T-cell (primary cell): ENCODE measurements at regions not wholly inside any gene's neighbourhood (a gene's known extent, or its start where the extent isn't known, plus 50 kb on each side); places are given as distances from the start of the nearest gene placed in this dataset.

Experiments
- ATAC-seq, 4 experiments: fragments of 200-7000 bp in 3 of 4; fragments of 150-1000 bp in 1 of 4; cut with Tn5 transposase; replicated peaks in 1 of 4; 1 replicate in 3 of 4; 2 replicates in 1 of 4; pipeline ENCODE4 v1.10.0; 2021; ENCODE audit warnings: moderate library complexity in 3 of 4, mild to moderate bottlenecking in 2 of 4, moderate number of reproducible peaks in 1 of 4
- CTCF ChIA-PET, 2 donors: fragments of 300-600 bp; sonication (Branson Sonifier 250); formaldehyde crosslinking; loops; one replicate each; lab custom pipeline; 2022; ENCODE audit warnings: antibody characterized with exemption in 2 of 2; lab: Charles Lee
- POLR2A ChIA-PET, 2 donors: fragments of 300-600 bp; sonication (Branson Sonifier 250); formaldehyde crosslinking; loops; one replicate each; lab custom pipeline; 2022; ENCODE audit warnings: antibody characterized with exemption in 2 of 2; lab: Charles Lee
- DNase-seq, 35 experiments: peaks; one replicate each; pipeline versions ENCODE4 v3.0.0 to v3.0.0-alpha.2; 2013 to 2023
- H3K27ac ChIP-seq: one replicate; pipeline ENCODE4 v1.5.1; 2013; ENCODE audit warnings: low read length
- H3K27me3 ChIP-seq, 2 experiments: replicated peaks in 1 of 2; 1 replicate in 1 of 2; 2 replicates in 1 of 2; pipeline versions ENCODE4 v1.6.1 to v1.7.0; 2013; ENCODE audit warnings: low read length in 1 of 2, mixed read lengths in 1 of 2; ENCODE audit not compliant: control insufficient read depth in 2 of 2, insufficient read depth in 2 of 2; ENCODE audit errors: extremely low read depth in 1 of 2
- H3K36me3 ChIP-seq, 2 donors: 1 replicate in 1 of 2; 2 replicates in 1 of 2; pipeline versions ENCODE4 v1.6.1 to v1.7.0; 2013; ENCODE audit warnings: low read length in 1 of 2; ENCODE audit not compliant: control insufficient read depth in 2 of 2, insufficient read depth in 1 of 2; ENCODE audit errors: extremely low read depth in 1 of 2
- H3K4me1 ChIP-seq, 2 experiments: 1 replicate in 1 of 2; 2 replicates in 1 of 2; pipeline versions ENCODE4 v1.6.1 to v1.7.0; 2013; ENCODE audit warnings: low read length in 2 of 2, mixed read lengths in 1 of 2; ENCODE audit not compliant: insufficient read depth in 2 of 2, control insufficient read depth in 1 of 2; ENCODE audit errors: extremely low read depth in 1 of 2
- H3K4me3 ChIP-seq, 2 donors: 1 replicate in 1 of 2; 2 replicates in 1 of 2; pipeline versions ENCODE4 v1.5.1 to v1.7.0; 2013; ENCODE audit warnings: mild to moderate bottlenecking in 2 of 2, low read length in 1 of 2, moderate library complexity in 1 of 2; ENCODE audit not compliant: control insufficient read depth in 1 of 2; ENCODE audit errors: extremely low read depth in 1 of 2
- H3K9me3 ChIP-seq: 2 replicates; pipeline ENCODE4 v1.7.0; 2013
- H3K27ac Mint-ChIP-seq, 2 donors: one replicate each; pipeline ENCODE4 v1.8.0; 2020 to 2021; ENCODE audit warnings: mild to moderate bottlenecking in 2 of 2, mixed read lengths in 2 of 2
- H3K27me3 Mint-ChIP-seq, 2 donors: one replicate each; pipeline ENCODE4 v1.8.0; 2021 to 2022; ENCODE audit warnings: mixed read lengths in 2 of 2
- H3K36me3 Mint-ChIP-seq: one replicate; pipeline ENCODE4 v1.8.0; 2021; ENCODE audit warnings: mixed read lengths
- H3K4me1 Mint-ChIP-seq, 3 donors: one replicate each; pipeline ENCODE4 v1.8.0; 2020 to 2022; ENCODE audit warnings: mixed read lengths in 3 of 3, mild to moderate bottlenecking in 1 of 3
- H3K4me3 Mint-ChIP-seq, 3 donors: one replicate each; pipeline ENCODE4 v1.8.0; 2020 to 2022; ENCODE audit warnings: mild to moderate bottlenecking in 3 of 3, mixed read lengths in 3 of 3, moderate library complexity in 3 of 3
- H3K9me3 Mint-ChIP-seq, 3 donors: one replicate each; pipeline ENCODE4 v1.8.0; 2020 to 2022; ENCODE audit warnings: mixed read lengths in 3 of 3
- WGBS: methylation state at CpG from one replicate; pipeline ENCODE4 v1.1.5; 2013; ENCODE audit warnings: missing lambda C conversion rate; ENCODE audit not compliant: insufficient coverage; 5-methylcytosine and 5-hydroxymethylcytosine counted together

DNA sequence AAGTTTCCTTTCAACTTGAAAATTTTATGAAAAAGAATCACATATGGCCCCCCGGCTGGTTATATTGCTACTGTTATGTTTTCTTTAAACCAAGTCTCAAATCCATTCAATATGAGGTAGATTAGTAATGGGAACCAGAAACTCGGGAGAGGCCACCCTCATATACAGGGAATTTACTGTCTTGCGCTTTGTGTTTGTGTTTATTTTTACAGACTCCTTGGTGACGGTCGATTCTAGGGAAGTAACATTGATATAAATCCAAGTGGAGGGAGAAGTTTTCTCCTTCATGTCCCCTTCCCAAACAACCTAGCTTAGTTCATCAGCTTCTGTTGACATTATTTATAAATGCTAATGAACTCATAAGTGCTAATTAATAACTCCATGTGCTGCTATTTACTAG, 163.5 kb upstream of the LMO4 start:
- WGBS: no CpG with 5 or more reads among the region's 5 CpGs
- Mint-ChIP-seq H3K27me3 (peaks cover 1 to 16% of the 10 kb centered on the region in 2 donors), H3K27ac (no peak overlapping the region), H3K4me3 (no peak overlapping the region), H3K36me3 (no peaks in the 10 kb centered on the region), H3K9me3 (no peaks in the 10 kb centered on the region), H3K4me1 (no peaks in the 10 kb centered on the region)
- H3K4me3 ChIP-seq: no peak overlapping the region
- ATAC-seq (no peak), DNase-seq (no peak)
- no peak overlapping the region for H3K27ac ChIP-seq
- H3K9me3 ChIP-seq: no peaks in the 10 kb centered on the region
- ChIA-PET CTCF (interaction anchor here in 1 of 2 donors (0.6 kb wide), 1 partner anchor 84 kb away, joined by 3 read pairs; no protein-coding TSS in a partner anchor), POLR2A (no interaction called here)
- no peaks in the 10 kb centered on the region for H3K4me1 ChIP-seq
- peaks cover 0 to 7% of the 10 kb centered on the region in 2 experiments for H3K27me3 ChIP-seq
- no peaks in the 10 kb centered on the region for H3K36me3 ChIP-seq

DNA sequence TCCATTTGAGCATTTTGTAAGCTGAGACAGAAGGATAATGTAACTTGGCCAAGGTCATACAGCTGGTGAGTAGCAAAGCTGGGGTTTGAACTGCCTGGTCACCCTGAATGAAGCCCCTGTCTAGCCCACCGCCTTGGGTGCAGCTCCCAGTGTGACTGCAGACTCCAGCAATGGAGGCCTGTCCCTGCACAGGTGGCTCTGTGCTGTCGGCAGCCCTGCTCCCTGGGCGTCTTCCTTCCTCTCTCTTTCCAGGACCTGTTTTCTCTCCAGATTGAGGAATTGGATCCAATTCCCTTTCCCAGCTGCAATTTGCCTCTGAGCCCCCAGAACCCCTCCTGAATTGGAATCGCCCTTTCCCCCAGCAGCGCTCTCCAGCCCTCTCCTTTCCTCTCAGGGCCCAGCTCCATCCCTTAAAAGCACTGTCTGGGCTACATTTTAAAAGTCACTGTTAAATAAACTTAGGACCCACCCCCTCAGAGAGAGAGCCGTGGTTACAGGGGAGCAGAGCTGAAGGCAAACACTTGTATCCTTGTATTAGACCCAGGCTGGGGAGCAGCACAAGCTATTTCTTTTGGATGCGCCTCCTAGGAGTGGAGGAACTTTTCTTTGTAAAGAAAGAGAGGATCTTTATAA, 161.4 kb upstream of the LMO4 start:
- CTCF ChIA-PET: no interaction called here
- H3K27ac ChIP-seq: no peak overlapping the region
- no peaks in the 10 kb centered on the region for H3K9me3 Mint-ChIP-seq
- DNase-seq (no peak), ATAC-seq (no peak)
- no peaks in the 10 kb centered on the region for H3K4me1 Mint-ChIP-seq
- H3K27me3 ChIP-seq: peaks cover 0 to 7% of the 10 kb centered on the region in 2 experiments
- H3K27me3 Mint-ChIP-seq: peaks cover 2 to 17% of the 10 kb centered on the region in 2 donors
- WGBS: 76% methylated on average over 4 of the region's 7 CpGs
- no peak overlapping the region for H3K4me3 Mint-ChIP-seq
- no peaks in the 10 kb centered on the region for H3K4me1 ChIP-seq
- no peaks in the 10 kb centered on the region for H3K36me3 Mint-ChIP-seq
- H3K36me3 ChIP-seq: no peaks in the 10 kb centered on the region
- H3K9me3 ChIP-seq: no peaks in the 10 kb centered on the region
- POLR2A ChIA-PET: no interaction called here
- no peak overlapping the region for H3K27ac Mint-ChIP-seq
- no peak overlapping the region for H3K4me3 ChIP-seq

DNA sequence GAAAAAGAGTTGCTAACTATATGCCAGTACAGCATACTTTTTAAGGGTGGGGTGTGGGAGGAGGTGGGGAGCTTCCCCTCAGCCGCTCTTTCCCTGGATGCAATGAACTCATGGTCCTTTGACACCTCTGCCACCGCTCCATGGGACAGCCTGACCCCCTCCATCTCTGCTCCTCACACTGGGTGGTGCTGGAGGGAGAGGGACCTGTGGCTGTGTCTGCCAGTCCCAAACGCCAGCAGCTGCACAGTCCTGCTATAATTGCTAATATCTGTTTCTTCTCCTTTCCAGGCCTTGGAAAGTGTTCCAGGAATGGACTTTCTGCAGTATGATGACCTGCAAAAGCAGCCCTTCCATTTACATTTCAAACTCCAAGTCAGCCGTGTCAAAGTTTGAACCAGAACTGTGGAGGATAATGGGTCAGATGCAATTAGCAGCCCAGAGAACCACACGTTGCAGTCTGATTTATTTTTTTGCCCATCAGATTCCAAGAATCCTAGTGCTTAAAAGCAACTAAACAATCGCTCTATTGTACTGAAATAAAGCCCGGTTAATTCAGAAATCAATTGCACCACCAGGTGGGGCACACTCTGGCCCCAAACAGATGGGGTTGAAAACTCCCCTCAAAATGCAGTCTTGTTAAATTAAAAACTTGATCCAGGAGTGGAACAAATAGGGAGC, 160.7 kb upstream of the LMO4 start:
- Mint-ChIP-seq H3K27me3 (peaks cover 4 to 24% of the 10 kb centered on the region in 2 donors), H3K4me1 (no peaks in the 10 kb centered on the region), H3K36me3 (no peaks in the 10 kb centered on the region), H3K4me3 (no peak overlapping the region), H3K9me3 (no peaks in the 10 kb centered on the region), H3K27ac (no peak overlapping the region)
- peaks cover 0 to 12% of the 10 kb centered on the region in 2 experiments for H3K27me3 ChIP-seq
- ChIA-PET POLR2A (no interaction called here), CTCF (no interaction called here)
- ATAC-seq: no peak
- H3K9me3 ChIP-seq: no peaks in the 10 kb centered on the region
- WGBS: 100% methylated on average over 2 of the region's 7 CpGs
- DNase-seq: no peak
- no peak overlapping the region for H3K27ac ChIP-seq
- no peaks in the 10 kb centered on the region for H3K4me1 ChIP-seq
- H3K36me3 ChIP-seq: no peaks in the 10 kb centered on the region
- no peak overlapping the region for H3K4me3 ChIP-seq

- ChIA-PET POLR2A (no interaction called here), CTCF (no interaction called here)
- peaks cover 0 to 12% of the 10 kb centered on the region in 2 experiments for H3K27me3 ChIP-seq
- ATAC-seq: no peak
- no peak overlapping the region for H3K4me3 Mint-ChIP-seq
- peaks cover 9 to 31% of the 10 kb centered on the region in 2 donors for H3K27me3 Mint-ChIP-seq
- H3K4me1 Mint-ChIP-seq: no peaks in the 10 kb centered on the region
- no peak overlapping the region for H3K27ac ChIP-seq
- no peaks in the 10 kb centered on the region for H3K9me3 Mint-ChIP-seq
- no peaks in the 10 kb centered on the region for H3K4me1 ChIP-seq
- H3K9me3 ChIP-seq: no peaks in the 10 kb centered on the region
- WGBS: 70% methylated on average over 2 of the region's 3 CpGs
- no peaks in the 10 kb centered on the region for H3K36me3 ChIP-seq
- no peaks in the 10 kb centered on the region for H3K36me3 Mint-ChIP-seq
- H3K4me3 ChIP-seq: no peak overlapping the region
- no peak for DNase-seq
- no peak overlapping the region for H3K27ac Mint-ChIP-seq
These were observed 159.3 kb upstream of the LMO4 start for GRCh38 chr1:87169263-87169910.

DNA sequence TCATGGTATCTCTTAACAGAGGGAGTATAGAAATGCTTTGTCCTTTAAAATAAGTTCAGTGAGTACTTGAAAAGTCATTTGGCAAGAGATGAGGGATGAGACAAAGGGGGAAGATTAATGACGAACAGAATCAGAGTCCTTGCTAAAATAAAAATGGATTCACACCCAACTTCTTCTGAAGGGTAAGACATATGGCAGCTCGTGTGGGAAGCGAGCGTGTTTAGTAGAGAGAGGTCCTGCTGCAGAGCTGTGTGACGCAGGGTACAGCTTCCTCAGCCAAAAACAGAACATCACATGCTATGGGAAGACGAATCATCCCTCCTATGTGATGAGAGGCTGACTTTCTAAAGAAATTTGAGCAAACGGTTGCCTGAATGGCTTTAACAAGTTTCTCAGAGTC, 158.5 kb upstream of the LMO4 start:
- peaks cover 15 to 37% of the 10 kb centered on the region in 2 donors for H3K27me3 Mint-ChIP-seq
- H3K9me3 Mint-ChIP-seq: no peaks in the 10 kb centered on the region
- ATAC-seq: no peak
- no peaks in the 10 kb centered on the region for H3K4me1 Mint-ChIP-seq
- no peak overlapping the region for H3K27ac Mint-ChIP-seq
- no peaks in the 10 kb centered on the region for H3K36me3 Mint-ChIP-seq
- WGBS: 13% methylated on average over 1 of the region's 7 CpGs
- H3K27ac ChIP-seq: no peak overlapping the region
- no peaks in the 10 kb centered on the region for H3K4me1 ChIP-seq
- H3K9me3 ChIP-seq: no peaks in the 10 kb centered on the region
- ChIA-PET POLR2A (no interaction called here), CTCF (no interaction called here)
- no peak overlapping the region for H3K4me3 ChIP-seq
- H3K36me3 ChIP-seq: no peaks in the 10 kb centered on the region
- H3K27me3 ChIP-seq: peaks cover 0 to 12% of the 10 kb centered on the region in 2 experiments
- H3K4me3 Mint-ChIP-seq: no peak overlapping the region
- no peak for DNase-seq

GRCh38 chr1:87170931-87171598, 157.6 kb upstream of the LMO4 start:
- no peaks in the 10 kb centered on the region for H3K9me3 Mint-ChIP-seq
- Histone ChIP-seq H3K4me1 (no peaks in the 10 kb centered on the region), H3K36me3 (no peaks in the 10 kb centered on the region), H3K4me3 (no peak overlapping the region), H3K27me3 (peaks cover 0 to 12% of the 10 kb centered on the region in 2 experiments), H3K27ac (no peak overlapping the region), H3K9me3 (no peaks in the 10 kb centered on the region)
- H3K36me3 Mint-ChIP-seq: no peaks in the 10 kb centered on the region
- DNase-seq: no peak
- no peaks in the 10 kb centered on the region for H3K4me1 Mint-ChIP-seq
- H3K4me3 Mint-ChIP-seq: no peak overlapping the region
- WGBS: no CpG with 5 or more reads among the region's 4 CpGs
- POLR2A ChIA-PET: no interaction called here
- CTCF ChIA-PET: no interaction called here
- peaks cover 19 to 38% of the 10 kb centered on the region in 2 donors for H3K27me3 Mint-ChIP-seq
- ATAC-seq: no peak
- no peak overlapping the region for H3K27ac Mint-ChIP-seq
